Stimulated activated CD8-positive, alpha-beta memory T cell treated with anti-CD3 and anti-CD28 coated beads, Interleukin-2, amount 100 ng/mL, for 48 hours (primary cell): ENCODE measurements at regions not wholly inside any gene's neighbourhood (a gene's known extent, or its start where the extent isn't known, plus 50 kb on each side); places are given as distances from the start of the nearest gene placed in this dataset.

Experiments used
- DNase-seq, 2 donors: peaks; one replicate each; pipeline ENCODE4 v3.0.0-alpha.2; 2020; ENCODE audit warnings: low read depth in 2 of 2

DNA sequence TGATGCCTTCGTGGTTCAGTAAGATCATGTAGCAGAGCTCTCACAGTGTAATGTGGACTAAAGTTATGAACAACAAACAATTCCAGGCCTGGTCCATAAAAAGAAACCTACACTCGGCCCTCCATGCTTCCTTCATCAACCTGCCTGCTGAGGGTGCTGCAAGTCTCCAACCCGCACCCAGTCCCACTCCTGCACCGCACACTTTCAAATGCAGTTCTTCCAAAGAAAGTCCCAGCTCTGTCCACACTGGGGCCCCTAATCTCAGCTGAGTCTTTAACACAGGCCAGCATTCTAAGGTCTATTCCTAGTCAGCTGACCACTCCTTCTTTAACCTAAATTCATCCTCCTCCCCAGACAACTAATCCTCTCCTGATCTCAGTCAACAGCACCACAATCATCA is 71.5 kb upstream of the NR5A2 start:
- DNase-seq = no peak

DNA sequence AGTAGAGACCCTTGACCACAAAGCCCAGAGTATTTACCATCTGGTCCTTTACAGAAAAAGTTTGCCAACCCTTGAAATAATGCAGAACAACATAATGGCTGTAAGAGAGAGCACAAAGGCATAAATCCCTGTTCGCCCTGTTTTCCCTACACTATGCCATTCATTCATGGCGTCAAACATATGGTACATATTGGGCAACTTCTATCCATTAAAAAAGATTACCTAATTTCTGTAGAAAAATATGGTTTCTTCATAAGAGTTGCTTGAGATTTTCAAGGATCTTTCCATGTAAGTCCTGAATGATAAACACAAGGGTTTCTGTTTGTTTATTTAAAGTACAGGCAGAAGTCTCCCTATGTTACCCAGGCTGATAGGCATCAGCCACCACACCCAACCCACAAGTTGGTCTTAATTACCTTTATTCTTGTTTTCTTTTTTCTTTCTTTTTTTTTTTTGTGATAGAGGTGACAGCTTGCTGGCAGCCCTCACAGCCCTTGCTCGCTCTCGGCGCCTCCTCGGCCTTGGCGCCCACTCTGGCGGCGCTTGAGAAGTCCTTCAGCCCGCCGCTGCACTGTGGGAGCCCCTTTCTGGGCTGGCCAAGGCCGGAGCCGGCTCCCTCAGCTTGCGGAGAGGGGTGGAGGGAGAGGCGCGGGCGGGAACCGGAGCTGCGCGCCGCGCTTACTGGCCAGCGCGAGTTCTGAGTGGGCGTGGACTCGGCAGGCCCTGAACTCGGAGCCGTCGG is 68.3 kb upstream of the NR5A2 start:
- no peak for DNase-seq

DNA sequence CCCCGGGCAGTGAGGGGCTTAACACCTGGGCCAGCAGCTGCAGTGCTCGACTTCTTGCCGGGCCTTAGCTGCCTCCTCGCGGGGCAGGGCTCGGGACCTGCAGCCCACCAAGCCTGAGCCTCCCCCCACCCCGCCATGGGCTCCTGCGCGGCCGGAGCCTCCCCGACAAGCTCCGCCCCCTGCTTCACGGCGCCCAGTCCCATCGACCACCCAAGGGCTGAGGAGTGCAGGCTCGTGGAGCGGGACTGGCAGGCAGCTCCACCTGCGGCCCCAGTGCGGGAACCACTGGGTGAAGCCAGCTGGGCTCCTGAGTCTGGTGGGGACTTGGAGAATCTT is 67.8 kb upstream of the NR5A2 start:
- DNase-seq = no peak

DNA sequence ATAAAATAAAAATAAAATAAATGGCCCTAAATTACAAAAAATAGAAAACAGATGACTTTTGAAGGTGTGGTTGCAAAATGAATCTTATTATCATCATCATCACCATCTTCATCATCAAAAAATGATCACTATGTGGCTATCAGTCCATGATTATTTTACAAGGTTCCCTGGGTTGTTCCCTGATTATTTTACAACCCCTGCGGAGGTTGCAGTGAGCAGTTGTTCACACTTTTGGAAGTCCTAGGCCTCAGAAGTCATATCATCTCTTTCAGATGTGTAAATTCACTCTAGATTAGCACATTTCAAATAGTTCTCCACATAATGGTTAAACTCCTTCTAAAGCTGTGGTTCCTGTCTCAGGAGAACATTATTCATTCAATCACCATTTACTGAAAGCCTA is 57.4 kb upstream of the NR5A2 start:
- no peak for DNase-seq

DNA sequence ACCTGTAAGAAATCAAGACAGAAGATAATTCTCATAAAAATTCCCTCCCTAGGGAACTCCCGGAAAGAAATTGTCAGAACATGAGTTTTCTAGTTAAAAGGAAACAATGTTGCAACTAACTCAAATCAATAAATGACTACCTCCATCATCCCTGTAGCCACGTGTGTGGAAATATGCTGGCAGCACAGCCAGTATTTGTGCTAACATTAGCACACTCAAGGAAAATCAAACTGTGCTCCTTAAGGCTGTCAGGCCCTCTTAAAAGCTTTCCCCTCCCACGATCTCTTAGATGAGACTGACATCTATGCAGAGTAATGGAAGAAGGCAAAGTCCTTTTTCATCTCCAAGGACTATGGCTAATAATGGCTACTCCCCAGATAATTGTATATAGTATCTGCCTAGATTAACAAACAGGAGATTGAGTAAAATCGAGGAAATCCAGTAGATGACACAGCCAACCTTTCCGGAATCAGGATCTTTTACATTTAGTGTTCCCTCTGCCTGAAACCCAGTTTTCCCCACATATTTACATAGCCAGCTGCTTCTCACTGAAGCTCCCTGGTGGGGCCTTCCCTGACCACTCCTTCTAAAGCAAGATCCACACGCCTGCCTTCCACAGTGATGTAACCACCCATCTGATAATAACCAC is 50.9 kb upstream of the NR5A2 start:
- no peak for DNase-seq
